Suprapubic skin (tissue), 4 donors: ENCODE measurements at regions not wholly inside any gene's neighbourhood (a gene's known extent, or its start where the extent isn't known, plus 50 kb on each side); places are given as distances from the start of the nearest gene placed in this dataset.

Experiments used
- DNase-seq, 2 donors: peaks; one replicate each; pipeline ENCODE4 v3.0.0-alpha.2; 2019; ENCODE audit warnings: low spot score in 2 of 2
- H3K27ac ChIP-seq: fragments of 200-600 bp; sonication (generic); one replicate; pipeline ENCODE4 v1.5.1; 2019
- H3K27me3 ChIP-seq: fragments of 200-600 bp; sonication (generic); one replicate; pipeline ENCODE4 v1.5.1; 2019
- H3K36me3 ChIP-seq: fragments of 200-600 bp; sonication (generic); one replicate; pipeline ENCODE4 v1.5.1; 2019
- H3K4me1 ChIP-seq: fragments of 200-600 bp; sonication (generic); one replicate; pipeline ENCODE4 v1.5.1; 2019
- H3K4me3 ChIP-seq: fragments of 200-600 bp; sonication (generic); one replicate; pipeline ENCODE4 v1.5.1; 2019; ENCODE audit warnings: mild to moderate bottlenecking
- H3K9me3 ChIP-seq: fragments of 200-600 bp; sonication (generic); one replicate; pipeline ENCODE4 v1.5.1; 2019
- EP300 ChIP-seq: sonication (generic); formaldehyde crosslinking; IDR thresholded peaks from one replicate; pipeline ENCODE4 v1.6.1; 2017; ENCODE audit warnings: antibody characterized with exemption
- POLR2A ChIP-seq, 2 donors: fragments of 450-650 bp; IDR thresholded peaks; one replicate each; pipeline ENCODE4 v1.6.1; 2017; ENCODE audit warnings: antibody characterized with exemption in 2 of 2, mild to moderate bottlenecking in 2 of 2, moderate library complexity in 2 of 2
- POLR2AphosphoS5 ChIP-seq, 3 donors: sonication (generic); formaldehyde crosslinking; IDR thresholded peaks; one replicate each; pipeline ENCODE4 v1.6.1; 2017; ENCODE audit warnings: antibody characterized with exemption in 3 of 3
- WGBS: methylation state at CpG from one replicate; pipeline ENCODE4 v1.1.5; 2018; 5-methylcytosine and 5-hydroxymethylcytosine counted together
- TF ChIP-seq, protein P1 (sequence below), 2 donors: fragments of 200-600 bp in 1 of 2; fragments of 450-650 bp in 1 of 2; sonication (generic) in 1 of 2; IDR thresholded peaks; one replicate each; pipeline ENCODE4 v1.5.1; 2016 to 2019; ENCODE audit warnings: antibody characterized with exemption in 2 of 2, mild to moderate bottlenecking in 1 of 2, moderate library complexity in 1 of 2

DNA sequence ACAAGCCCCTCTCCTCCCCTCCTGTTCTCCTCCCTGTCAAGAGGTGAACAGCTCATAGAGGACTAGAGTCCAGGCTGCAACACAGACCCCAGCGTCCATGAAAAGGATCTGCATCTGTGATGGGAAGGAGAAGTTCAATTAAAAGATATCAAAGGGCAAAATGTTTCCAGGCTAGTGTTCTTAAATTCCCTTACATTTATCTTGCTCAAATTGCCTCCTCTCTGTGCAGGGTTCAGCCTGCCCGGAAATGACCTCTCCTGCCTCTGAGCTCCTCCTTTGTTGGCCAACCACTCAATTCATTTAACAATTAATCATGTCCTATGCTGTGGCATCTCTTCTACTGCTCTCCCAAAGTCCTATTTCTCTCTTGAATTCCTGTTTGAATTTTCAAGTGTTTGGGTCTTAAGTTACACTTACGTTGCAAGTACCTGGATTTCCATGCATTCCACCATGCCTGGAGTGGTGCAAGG lies 105.3 kb downstream of the TSN start:
- Histone ChIP-seq H3K27ac (no peak overlapping the region), H3K27me3 (no peaks in the 10 kb centered on the region), H3K9me3 (no peaks in the 10 kb centered on the region), H3K4me1 (no peaks in the 10 kb centered on the region), H3K36me3 (no peaks in the 10 kb centered on the region), H3K4me3 (no peak overlapping the region)
- 61% methylated on average over 3 of the region's 3 CpGs for WGBS
- DNase-seq = no peak
- TF ChIP-seq POLR2AphosphoS5 (IDR thresholded peaks at IDR 0.05) (no peak), POLR2A (IDR thresholded peaks at IDR 0.05) (no peak), EP300 (no peak)
- TF ChIP-seq, protein P1, sequence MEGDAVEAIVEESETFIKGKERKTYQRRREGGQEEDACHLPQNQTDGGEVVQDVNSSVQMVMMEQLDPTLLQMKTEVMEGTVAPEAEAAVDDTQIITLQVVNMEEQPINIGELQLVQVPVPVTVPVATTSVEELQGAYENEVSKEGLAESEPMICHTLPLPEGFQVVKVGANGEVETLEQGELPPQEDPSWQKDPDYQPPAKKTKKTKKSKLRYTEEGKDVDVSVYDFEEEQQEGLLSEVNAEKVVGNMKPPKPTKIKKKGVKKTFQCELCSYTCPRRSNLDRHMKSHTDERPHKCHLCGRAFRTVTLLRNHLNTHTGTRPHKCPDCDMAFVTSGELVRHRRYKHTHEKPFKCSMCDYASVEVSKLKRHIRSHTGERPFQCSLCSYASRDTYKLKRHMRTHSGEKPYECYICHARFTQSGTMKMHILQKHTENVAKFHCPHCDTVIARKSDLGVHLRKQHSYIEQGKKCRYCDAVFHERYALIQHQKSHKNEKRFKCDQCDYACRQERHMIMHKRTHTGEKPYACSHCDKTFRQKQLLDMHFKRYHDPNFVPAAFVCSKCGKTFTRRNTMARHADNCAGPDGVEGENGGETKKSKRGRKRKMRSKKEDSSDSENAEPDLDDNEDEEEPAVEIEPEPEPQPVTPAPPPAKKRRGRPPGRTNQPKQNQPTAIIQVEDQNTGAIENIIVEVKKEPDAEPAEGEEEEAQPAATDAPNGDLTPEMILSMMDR (IDR thresholded peaks at IDR 0.05) = no peak

DNA sequence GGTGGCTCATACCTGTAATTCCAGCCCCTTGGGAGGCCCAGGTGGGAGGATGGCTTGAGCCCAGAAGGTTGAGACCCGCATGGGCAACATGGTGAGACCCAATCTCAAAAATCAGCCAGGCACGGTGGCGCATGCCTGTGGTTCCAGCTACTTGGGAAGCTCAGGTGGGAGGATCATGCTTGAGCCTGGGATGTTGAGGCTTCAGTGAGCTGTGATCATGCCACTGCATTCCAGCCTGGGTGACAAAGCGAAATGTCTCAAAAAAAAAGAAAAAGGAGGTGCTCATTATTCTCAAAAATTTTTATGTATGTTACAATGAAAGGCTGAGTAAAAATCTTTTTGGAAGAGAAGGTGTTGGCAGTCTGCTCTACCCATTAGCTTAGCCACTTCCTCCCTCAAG lies 106.8 kb downstream of the TSN start:
- H3K36me3 ChIP-seq = no peaks in the 10 kb centered on the region
- no peaks in the 10 kb centered on the region for H3K9me3 ChIP-seq
- TF ChIP-seq, protein P1 (IDR thresholded peaks at IDR 0.05) = no peak
- TF ChIP-seq EP300 (no peak), POLR2AphosphoS5 (IDR thresholded peaks at IDR 0.05) (no peak), POLR2A (IDR thresholded peaks at IDR 0.05) (no peak)
- no peaks in the 10 kb centered on the region for H3K4me1 ChIP-seq
- H3K4me3 ChIP-seq = no peak overlapping the region
- no peaks in the 10 kb centered on the region for H3K27me3 ChIP-seq
- no peak overlapping the region for H3K27ac ChIP-seq
- DNase-seq = no peak
- 96% methylated on average over 4 of the region's 4 CpGs for WGBS

DNA sequence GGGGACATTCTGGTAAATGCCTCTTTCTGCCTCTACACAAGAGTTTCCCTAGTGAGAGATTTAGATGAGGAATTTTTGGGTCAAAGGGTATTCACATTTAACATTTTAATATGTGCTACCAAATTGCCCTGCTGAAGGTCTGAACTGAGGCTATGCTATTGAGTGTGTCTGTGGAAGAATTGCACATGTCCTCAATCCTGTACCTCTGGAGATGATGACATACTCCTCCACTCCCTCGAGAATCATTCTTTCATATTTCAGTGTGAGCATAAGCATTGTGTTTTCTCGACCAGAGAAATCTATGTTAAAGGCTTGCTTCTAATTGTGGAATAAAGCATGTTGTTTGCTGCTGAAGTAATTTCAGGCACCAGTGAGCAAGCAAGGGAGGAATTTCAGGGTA lies 110.5 kb downstream of the TSN start:
- Histone ChIP-seq H3K27me3 (no peaks in the 10 kb centered on the region), H3K27ac (no peak overlapping the region), H3K9me3 (no peaks in the 10 kb centered on the region), H3K4me3 (no peak overlapping the region), H3K36me3 (no peaks in the 10 kb centered on the region), H3K4me1 (no peaks in the 10 kb centered on the region)
- TF ChIP-seq POLR2A (IDR thresholded peaks at IDR 0.05) = no peak
- TF ChIP-seq POLR2AphosphoS5 (IDR thresholded peaks at IDR 0.05) = no peak
- TF ChIP-seq, protein P1 (IDR thresholded peaks at IDR 0.05) = no peak
- TF ChIP-seq EP300 = no peak
- 75% methylated on average over 2 of the region's 2 CpGs for WGBS
- no peak for DNase-seq

DNA sequence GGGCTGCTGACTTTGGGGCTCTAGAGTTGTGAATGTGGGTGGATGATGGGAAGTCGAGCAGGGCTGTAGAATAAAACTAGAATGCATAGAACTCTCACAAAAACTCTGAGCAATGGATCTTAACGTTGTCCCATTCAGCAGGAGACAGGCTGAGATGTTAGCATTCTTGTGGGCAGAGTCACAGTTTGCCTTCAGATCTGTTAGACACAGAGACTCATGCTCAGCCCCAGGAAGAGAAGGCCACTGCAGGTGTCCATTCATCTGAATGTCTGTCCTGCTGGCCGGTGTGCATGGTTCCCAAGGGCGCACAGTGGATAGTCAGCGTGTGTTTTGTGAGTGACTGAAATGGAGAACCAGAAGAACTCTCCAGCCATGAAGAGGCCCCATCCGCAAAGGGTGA lies 111.3 kb downstream of the TSN start:
- Histone ChIP-seq H3K27ac (no peak overlapping the region), H3K9me3 (no peaks in the 10 kb centered on the region), H3K4me3 (no peak overlapping the region), H3K36me3 (no peaks in the 10 kb centered on the region), H3K27me3 (no peaks in the 10 kb centered on the region), H3K4me1 (no peaks in the 10 kb centered on the region)
- TF ChIP-seq EP300 = no peak
- TF ChIP-seq POLR2AphosphoS5 (IDR thresholded peaks at IDR 0.05) = no peak
- no peak for TF ChIP-seq POLR2A (IDR thresholded peaks at IDR 0.05)
- TF ChIP-seq, protein P1 (IDR thresholded peaks at IDR 0.05) = no peak
- WGBS = 81% methylated on average over 6 of the region's 6 CpGs
- DNase-seq = no peak

DNA sequence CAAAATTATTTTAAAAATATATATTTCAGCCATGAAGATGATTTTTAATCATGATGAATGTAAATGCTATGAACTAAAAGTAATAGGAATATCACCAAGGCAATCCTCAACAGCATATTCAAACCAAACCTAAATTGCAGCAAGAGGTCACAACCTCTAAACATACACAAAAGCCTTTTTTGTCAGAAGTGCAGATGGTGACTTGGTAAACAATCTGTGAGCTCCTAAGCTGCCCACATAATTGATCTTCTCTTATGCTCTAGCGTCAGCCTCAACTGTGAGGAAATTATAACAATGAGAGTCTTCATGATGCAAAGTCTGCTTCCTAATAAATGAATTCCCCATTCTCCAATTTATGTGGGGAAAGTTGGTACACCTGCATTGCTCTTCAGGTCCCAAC lies 113.2 kb downstream of the TSN start:
- no peak overlapping the region for H3K27ac ChIP-seq
- no peak for TF ChIP-seq EP300
- no peak for TF ChIP-seq POLR2AphosphoS5 (IDR thresholded peaks at IDR 0.05)
- no peak for TF ChIP-seq POLR2A (IDR thresholded peaks at IDR 0.05)
- TF ChIP-seq, protein P1 (IDR thresholded peaks at IDR 0.05) = no peak

More for the DNA sequence above, 113.2 kb downstream of the TSN start:
- Histone ChIP-seq H3K36me3 (no peaks in the 10 kb centered on the region), H3K9me3 (no peaks in the 10 kb centered on the region), H3K27me3 (no peaks in the 10 kb centered on the region), H3K4me1 (no peaks in the 10 kb centered on the region), H3K4me3 (no peak overlapping the region)
- WGBS = 63% methylated on average over 1 of the region's 1 CpG
- no peak for DNase-seq
